Prostate gland (tissue), 2 donors: ENCODE measurements at regions not wholly inside any gene's neighbourhood (a gene's known extent, or its start where the extent isn't known, plus 50 kb on each side); places are given as distances from the start of the nearest gene placed in this dataset.

ENCODE experiments used
- POLR2A ChIP-seq: fragments of 450-650 bp; IDR thresholded peaks from one replicate; pipeline ENCODE4 v1.6.1; 2016; ENCODE audit warnings: antibody characterized with exemption, mild to moderate bottlenecking
- TF ChIP-seq, protein P1 (sequence below), 4 experiments: fragments of 200-600 bp in 2 of 4; fragments of 450-650 bp in 2 of 4; sonication (generic) in 2 of 4; IDR thresholded peaks; 1 replicate in 3 of 4; 2 replicates in 1 of 4; pipeline ENCODE4 v1.5.1; 2016 to 2019; ENCODE audit warnings: antibody characterized with exemption in 4 of 4, mild to moderate bottlenecking in 2 of 4, moderate library complexity in 2 of 4

DNA sequence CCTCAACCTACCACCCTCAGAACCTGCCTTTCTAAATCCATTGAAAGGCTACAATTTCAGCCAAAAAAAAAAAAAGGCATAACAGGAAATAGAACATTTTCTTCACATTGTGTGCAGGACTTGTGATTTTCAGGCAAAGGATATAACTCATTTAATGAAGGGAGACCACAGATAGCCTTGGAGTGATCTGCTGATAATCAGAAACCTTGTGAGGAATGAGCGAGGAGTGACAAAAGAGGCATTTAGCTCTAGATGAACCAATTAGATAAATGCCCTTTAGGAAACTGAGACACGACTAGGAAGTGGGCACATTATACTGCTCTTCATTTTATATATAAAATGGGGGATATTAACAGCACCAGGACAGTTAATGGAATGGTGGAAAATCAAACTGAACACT is 216.5 kb upstream of the GRIA4 start:
- TF ChIP-seq, protein P1, sequence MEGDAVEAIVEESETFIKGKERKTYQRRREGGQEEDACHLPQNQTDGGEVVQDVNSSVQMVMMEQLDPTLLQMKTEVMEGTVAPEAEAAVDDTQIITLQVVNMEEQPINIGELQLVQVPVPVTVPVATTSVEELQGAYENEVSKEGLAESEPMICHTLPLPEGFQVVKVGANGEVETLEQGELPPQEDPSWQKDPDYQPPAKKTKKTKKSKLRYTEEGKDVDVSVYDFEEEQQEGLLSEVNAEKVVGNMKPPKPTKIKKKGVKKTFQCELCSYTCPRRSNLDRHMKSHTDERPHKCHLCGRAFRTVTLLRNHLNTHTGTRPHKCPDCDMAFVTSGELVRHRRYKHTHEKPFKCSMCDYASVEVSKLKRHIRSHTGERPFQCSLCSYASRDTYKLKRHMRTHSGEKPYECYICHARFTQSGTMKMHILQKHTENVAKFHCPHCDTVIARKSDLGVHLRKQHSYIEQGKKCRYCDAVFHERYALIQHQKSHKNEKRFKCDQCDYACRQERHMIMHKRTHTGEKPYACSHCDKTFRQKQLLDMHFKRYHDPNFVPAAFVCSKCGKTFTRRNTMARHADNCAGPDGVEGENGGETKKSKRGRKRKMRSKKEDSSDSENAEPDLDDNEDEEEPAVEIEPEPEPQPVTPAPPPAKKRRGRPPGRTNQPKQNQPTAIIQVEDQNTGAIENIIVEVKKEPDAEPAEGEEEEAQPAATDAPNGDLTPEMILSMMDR (IDR thresholded peaks at IDR 0.05), result no peak
- TF ChIP-seq POLR2A, result no peak
